ENCODE measurements at regions not wholly inside any gene's neighbourhood (a gene's known extent, or its start where the extent isn't known, plus 50 kb on each side); places are given as distances from the start of the nearest gene placed in this dataset.

DNA sequence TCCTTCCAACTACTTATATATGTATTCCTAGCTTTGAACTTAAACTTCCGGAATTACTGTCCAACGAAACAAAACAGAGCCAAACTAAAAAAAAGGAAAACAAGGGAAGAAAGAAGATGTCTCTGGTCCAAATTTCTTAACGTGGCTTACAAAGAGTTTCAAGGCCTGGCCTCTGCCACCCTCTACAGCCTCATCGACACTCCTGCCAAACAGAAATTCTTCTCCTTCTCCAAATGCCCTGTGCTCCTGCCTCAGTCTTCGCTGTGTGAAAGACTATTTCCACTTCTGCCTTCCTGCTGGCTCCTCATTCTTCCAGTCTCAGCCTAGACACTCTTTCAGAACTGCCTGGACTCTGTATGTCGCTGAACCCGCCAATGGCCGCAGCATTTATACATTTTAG, 249.2 kb downstream of the TXNL1 start:
- Histone ChIP-seq H3K27ac (ENCODE audit: insufficient read length, low read depth, low read length) (no peak overlapping the region), H2BK20ac (ENCODE audit: low read depth, low read length, poor library complexity, severe bottlenecking) (no peak overlapping the region), H3K18ac (ENCODE audit: insufficient read length, low read depth, low read length) (no peak overlapping the region), H3K27me3 (ENCODE audit: insufficient read depth, low read length) (no peaks in the 10 kb centered on the region), H2AFZ (ENCODE audit: low read length) (no peak overlapping the region), H3K79me2 (ENCODE audit: insufficient read depth, low read length) (no peaks in the 10 kb centered on the region), H3T11ph (ENCODE audit: low read length) (no peak overlapping the region), H4K91ac (ENCODE audit: insufficient read length, low read depth, low read length) (no peak overlapping the region), H3K9me3 (ENCODE audit: control insufficient read depth, low read depth, low read length) (no peaks in the 10 kb centered on the region), H3K4ac (ENCODE audit: low read depth, low read length) (no peak overlapping the region), H3K23ac (ENCODE audit: insufficient read length, low read depth, low read length) (no peak overlapping the region), H4K20me1 (ENCODE audit: control insufficient read depth, insufficient read depth, insufficient read length) (no peaks in the 10 kb centered on the region), H2BK120ac (ENCODE audit: low read depth, low read length, poor library complexity, severe bottlenecking) (no peak overlapping the region), H3K79me1 (ENCODE audit: insufficient read depth, low read depth, low read length, poor library complexity, severe bottlenecking) (no peaks in the 10 kb centered on the region), H3K4me2 (ENCODE audit: insufficient read depth, insufficient read length, low read length) (no peak overlapping the region), H2BK5ac (ENCODE audit: insufficient read length, low read length) (no peak overlapping the region), H3K14ac (ENCODE audit: insufficient read depth, low read length) (no peak overlapping the region), H3K9ac (ENCODE audit: extremely low read depth, insufficient read length, low read length) (no peak overlapping the region), H3K4me1 (ENCODE audit: insufficient read depth, low read length) (no peaks in the 10 kb centered on the region), H4K8ac (replicated peaks; ENCODE audit: insufficient read length, low read depth, low read length) (no peak overlapping the region), H2AK5ac (ENCODE audit: insufficient read length, low read length) (no peak overlapping the region), H4K5ac (ENCODE audit: insufficient read length, low read depth, low read length) (no peak overlapping the region), H3K56ac (ENCODE audit: insufficient read length, low read depth, low read length) (no peak overlapping the region), H3K23me2 (ENCODE audit: insufficient read length, low read depth, low read length, poor library complexity, severe bottlenecking) (no peaks in the 10 kb centered on the region), H2BK15ac (ENCODE audit: low read depth, low read length) (no peak overlapping the region), H2BK12ac (ENCODE audit: insufficient read length, low read depth, low read length) (no peak overlapping the region)
- Mint-ChIP-seq H3K27ac (peak overlapping the region in 1 of 3 experiments; percentile 57; a peak in 2 of 7 replicates), H3K4me3 (no peak overlapping the region), H3K9me3 (no peaks in the 10 kb centered on the region), H3K27me3 (ENCODE audit: low read depth) (no peaks in the 10 kb centered on the region; the same call in 1 of the 2 replicates), H3K36me3 (ENCODE audit: insufficient read depth in 1 of 3, low read depth in 3 of 3) (no peaks in the 10 kb centered on the region), H3K4me1 (peaks cover 0 to 11% of the 10 kb centered on the region in 2 experiments; a peak in 2 of 4 replicates)
- no peak for TF ChIP-seq CTCF (conservative IDR thresholded peaks at IDR 0.05)
- DNase-seq = no peak
- no CpG with 5 or more reads among the region's 8 CpGs for WGBS (ENCODE audit: extremely low coverage, insufficient read length, low lambda C conversion rate)
